MCF 10A (cell line): ENCODE measurements at regions not wholly inside any gene's neighbourhood (a gene's known extent, or its start where the extent isn't known, plus 50 kb on each side); places are given as distances from the start of the nearest gene placed in this dataset.

Experiments used
- BruUV-seq: library from RNA; stranded (reverse); fragments of 400-500 nt; replicated peaks from 2 replicates; lab custom pipeline; 2021; lab: Mats Ljungman, UMichigan
- CTCF ChIA-PET: fragments of 300-600 bp; sonication (Branson Sonifier 250); formaldehyde crosslinking; extraction: SDS; loops from one replicate; lab custom pipeline; 2021; ENCODE audit warnings: antibody characterized with exemption, inconsistent platforms; lab: Yijun Ruan, JAX
- POLR2A ChIA-PET: fragments of 300-600, 350-650 bp; sonication (Branson Sonifier 250); formaldehyde crosslinking; extraction: SDS; loops from one replicate; lab custom pipeline; 2020; ENCODE audit warnings: antibody characterized with exemption, inconsistent platforms; lab: Yijun Ruan, JAX
- DNase-seq: peaks from one replicate; pipeline ENCODE4 v3.0.0-alpha.2; 2018; ENCODE audit not compliant: unreplicated experiment
- H3K27ac Mint-ChIP-seq: one replicate; pipeline ENCODE4 v1.8.0; 2022; ENCODE audit warnings: mild to moderate bottlenecking, low read depth, mixed read lengths; ENCODE audit not compliant: unreplicated experiment
- H3K27me3 Mint-ChIP-seq: one replicate; pipeline ENCODE4 v1.8.0; 2022; ENCODE audit warnings: mixed read lengths; ENCODE audit not compliant: insufficient read depth, unreplicated experiment
- H3K36me3 Mint-ChIP-seq: one replicate; pipeline ENCODE4 v1.8.0; 2022; ENCODE audit warnings: mild to moderate bottlenecking, moderate library complexity, mixed read lengths; ENCODE audit not compliant: insufficient read depth, unreplicated experiment
- H3K4me1 Mint-ChIP-seq: one replicate; pipeline ENCODE4 v1.8.0; 2022; ENCODE audit warnings: mixed read lengths; ENCODE audit not compliant: insufficient read depth, unreplicated experiment
- H3K4me3 Mint-ChIP-seq: one replicate; pipeline ENCODE4 v1.8.0; 2022; ENCODE audit warnings: mild to moderate bottlenecking, moderate library complexity, mixed read lengths; ENCODE audit not compliant: unreplicated experiment
- H3K9me3 Mint-ChIP-seq: one replicate; pipeline ENCODE4 v1.8.0; 2022; ENCODE audit warnings: mixed read lengths; ENCODE audit not compliant: unreplicated experiment
- intact Hi-C: fragments of 100-400 bp; cut with micrococcal nuclease; formaldehyde crosslinking; loops from 2 replicates; pipeline ENCODE4 v1.14.1; 2022
- TF ChIP-seq, protein P1 (sequence below): fragments of 200-600 bp; IDR thresholded peaks from one replicate; pipeline ENCODE4 v1.8.0; 2022; ENCODE audit warnings: antibody characterized with exemption, mild to moderate bottlenecking; ENCODE audit not compliant: unreplicated experiment

DNA sequence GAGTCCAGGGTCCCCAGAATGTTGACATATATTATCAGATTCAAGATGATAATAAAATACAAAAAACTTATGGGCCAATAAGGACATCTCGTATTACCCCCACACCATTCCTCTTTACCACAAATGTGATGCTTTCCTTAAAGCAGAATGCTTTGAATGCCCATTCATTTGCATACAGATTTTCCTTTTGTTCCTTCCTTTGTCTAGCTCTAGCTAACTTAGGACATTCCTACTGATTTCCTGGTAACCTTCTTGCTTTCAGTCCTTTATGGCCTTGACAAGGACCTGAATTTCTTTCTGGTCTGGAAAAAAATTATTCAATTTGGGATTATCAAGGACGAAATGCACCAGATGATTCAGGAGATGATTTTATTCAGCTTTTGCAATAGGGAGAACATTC lies 304.0 kb downstream of the TMEM114 start:
- Mint-ChIP-seq H3K27ac (no peak overlapping the region), H3K9me3 (peaks cover 30% of the 10 kb centered on the region), H3K36me3 (no peaks in the 10 kb centered on the region), H3K4me1 (no peaks in the 10 kb centered on the region), H3K27me3 (no peaks in the 10 kb centered on the region), H3K4me3 (no peak overlapping the region)
- ChIA-PET CTCF (no interaction called here), POLR2A (no interaction called here)
- intact Hi-C loops = no loop called here
- no peak for DNase-seq
- TF ChIP-seq, protein P1, sequence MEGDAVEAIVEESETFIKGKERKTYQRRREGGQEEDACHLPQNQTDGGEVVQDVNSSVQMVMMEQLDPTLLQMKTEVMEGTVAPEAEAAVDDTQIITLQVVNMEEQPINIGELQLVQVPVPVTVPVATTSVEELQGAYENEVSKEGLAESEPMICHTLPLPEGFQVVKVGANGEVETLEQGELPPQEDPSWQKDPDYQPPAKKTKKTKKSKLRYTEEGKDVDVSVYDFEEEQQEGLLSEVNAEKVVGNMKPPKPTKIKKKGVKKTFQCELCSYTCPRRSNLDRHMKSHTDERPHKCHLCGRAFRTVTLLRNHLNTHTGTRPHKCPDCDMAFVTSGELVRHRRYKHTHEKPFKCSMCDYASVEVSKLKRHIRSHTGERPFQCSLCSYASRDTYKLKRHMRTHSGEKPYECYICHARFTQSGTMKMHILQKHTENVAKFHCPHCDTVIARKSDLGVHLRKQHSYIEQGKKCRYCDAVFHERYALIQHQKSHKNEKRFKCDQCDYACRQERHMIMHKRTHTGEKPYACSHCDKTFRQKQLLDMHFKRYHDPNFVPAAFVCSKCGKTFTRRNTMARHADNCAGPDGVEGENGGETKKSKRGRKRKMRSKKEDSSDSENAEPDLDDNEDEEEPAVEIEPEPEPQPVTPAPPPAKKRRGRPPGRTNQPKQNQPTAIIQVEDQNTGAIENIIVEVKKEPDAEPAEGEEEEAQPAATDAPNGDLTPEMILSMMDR = no peak
- no TSS peak for BruUV-seq

DNA sequence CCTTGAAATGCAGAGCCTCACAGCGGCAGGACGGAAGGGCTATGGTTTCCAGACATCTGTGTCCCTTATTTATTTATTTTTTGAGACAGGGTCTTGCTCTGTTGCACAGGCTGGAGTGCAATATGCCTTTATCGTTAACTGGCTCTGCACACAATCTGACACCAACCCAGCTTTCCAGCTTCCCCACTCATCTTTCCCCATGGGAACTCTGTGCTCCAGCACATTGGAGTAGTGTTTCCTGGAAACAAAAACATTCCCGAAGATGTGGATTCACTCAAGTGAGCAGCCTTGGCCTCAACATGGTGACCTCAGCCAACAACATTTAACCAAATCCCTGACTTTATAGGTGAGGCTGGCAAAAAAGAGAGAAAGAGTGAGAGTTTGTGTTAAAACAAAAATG lies 307.1 kb downstream of the TMEM114 start:
- intact Hi-C loops = no loop called here
- CTCF ChIA-PET = interaction anchor here (0.6 kb wide), 1 partner anchor 784 kb away, joined by 3 read pairs; no protein-coding TSS in a partner anchor
- no peak for DNase-seq
- Mint-ChIP-seq H3K36me3 (no peaks in the 10 kb centered on the region), H3K27ac (no peak overlapping the region), H3K4me1 (no peaks in the 10 kb centered on the region), H3K9me3 (peaks cover 22% of the 10 kb centered on the region), H3K4me3 (no peak overlapping the region), H3K27me3 (no peaks in the 10 kb centered on the region)
- no TSS peak for BruUV-seq
- TF ChIP-seq, protein P1 = no peak
- POLR2A ChIA-PET = no interaction called here

DNA sequence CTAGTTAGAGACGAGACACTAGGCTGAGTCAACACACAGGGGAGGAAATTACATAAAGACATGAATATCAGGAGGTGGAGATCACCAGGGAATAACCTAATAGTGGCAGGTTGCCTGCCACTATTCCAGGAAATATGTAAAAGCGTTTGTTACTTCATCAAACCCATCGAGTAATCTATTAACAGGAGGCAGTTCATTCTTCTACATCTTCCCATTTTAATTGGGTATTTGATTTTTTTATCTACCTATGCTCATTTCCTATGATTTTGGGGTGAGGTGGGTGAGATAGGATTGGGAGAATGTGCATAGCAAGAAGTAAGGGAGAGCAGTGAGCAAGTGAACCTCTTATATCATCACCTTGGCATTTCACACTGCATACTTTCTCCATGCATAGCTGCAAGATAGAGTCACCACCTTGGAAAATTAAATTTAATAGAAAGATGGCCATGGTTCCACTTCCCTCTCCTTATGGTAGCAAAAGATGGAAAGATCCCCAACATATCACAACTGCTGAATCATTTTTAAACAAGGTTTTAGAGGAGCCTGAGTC lies 312.2 kb downstream of the TMEM114 start:
- TF ChIP-seq, protein P1 = no peak
- H3K4me3 Mint-ChIP-seq = no peak overlapping the region
- peaks cover 38% of the 10 kb centered on the region for H3K9me3 Mint-ChIP-seq
- H3K27me3 Mint-ChIP-seq = no peaks in the 10 kb centered on the region
- no peaks in the 10 kb centered on the region for H3K36me3 Mint-ChIP-seq
- no TSS peak for BruUV-seq
- ChIA-PET CTCF (no interaction called here), POLR2A (interaction anchor here (0.6 kb wide), 1 partner anchor 43 kb away, joined by 3 read pairs; no protein-coding TSS in a partner anchor)
- no peak for DNase-seq
- intact Hi-C loops = no loop called here
- no peaks in the 10 kb centered on the region for H3K4me1 Mint-ChIP-seq
- no peak overlapping the region for H3K27ac Mint-ChIP-seq

DNA sequence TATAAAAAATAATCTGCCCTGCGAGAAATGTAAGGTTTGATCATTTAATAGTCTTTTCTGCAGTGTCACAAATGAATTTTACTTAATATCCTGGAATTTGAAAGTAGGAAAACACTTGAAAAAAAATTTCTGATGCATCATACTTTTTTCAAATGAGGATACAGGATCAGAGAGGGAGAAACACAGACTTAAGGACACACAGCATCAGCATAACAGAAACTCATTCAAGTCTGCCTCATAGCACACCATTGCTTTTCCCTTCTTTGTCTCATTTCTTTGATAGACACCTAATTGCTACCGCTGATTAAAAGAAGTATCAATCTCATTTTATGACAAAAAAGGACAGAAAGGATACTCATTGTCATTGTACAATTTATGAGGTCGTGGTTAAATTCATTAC lies 319.0 kb downstream of the TMEM114 start:
- TF ChIP-seq, protein P1 = no peak

More for the DNA sequence above, 319.0 kb downstream of the TMEM114 start:
- POLR2A ChIA-PET = no interaction called here
- no peaks in the 10 kb centered on the region for H3K36me3 Mint-ChIP-seq
- H3K27me3 Mint-ChIP-seq = no peaks in the 10 kb centered on the region
- DNase-seq = no peak
- no peak overlapping the region for H3K27ac Mint-ChIP-seq
- intact Hi-C loops = no loop called here
- H3K4me1 Mint-ChIP-seq = no peaks in the 10 kb centered on the region
- peaks cover 50% of the 10 kb centered on the region for H3K9me3 Mint-ChIP-seq
- no peak overlapping the region for H3K4me3 Mint-ChIP-seq
- BruUV-seq = no TSS peak
- CTCF ChIA-PET = no interaction called here
